Gastrocnemius medialis (tissue), 4 donors: ENCODE measurements at regions not wholly inside any gene's neighbourhood (a gene's known extent, or its start where the extent isn't known, plus 50 kb on each side); places are given as distances from the start of the nearest gene placed in this dataset.

ENCODE experiments used
- POLR2A ChIP-seq, 2 donors: fragments of 450-650 bp; IDR thresholded peaks; one replicate each; pipeline ENCODE4 v1.6.1; 2017; ENCODE audit warnings: antibody characterized with exemption in 2 of 2, mild to moderate bottlenecking in 2 of 2, moderate library complexity in 2 of 2
- TF ChIP-seq, protein P1 (sequence below), 5 experiments: fragments of 450-650 bp in 3 of 5; fragments of 200-600 bp in 2 of 5; sonication (generic) in 2 of 5; IDR thresholded peaks in 4 of 5; conservative IDR thresholded peaks in 1 of 5; 1 replicate in 4 of 5; 2 replicates in 1 of 5; pipeline ENCODE4 v1.5.1; 2016 to 2019; ENCODE audit warnings: antibody characterized with exemption in 5 of 5, mild to moderate bottlenecking in 3 of 5, moderate library complexity in 3 of 5

DNA sequence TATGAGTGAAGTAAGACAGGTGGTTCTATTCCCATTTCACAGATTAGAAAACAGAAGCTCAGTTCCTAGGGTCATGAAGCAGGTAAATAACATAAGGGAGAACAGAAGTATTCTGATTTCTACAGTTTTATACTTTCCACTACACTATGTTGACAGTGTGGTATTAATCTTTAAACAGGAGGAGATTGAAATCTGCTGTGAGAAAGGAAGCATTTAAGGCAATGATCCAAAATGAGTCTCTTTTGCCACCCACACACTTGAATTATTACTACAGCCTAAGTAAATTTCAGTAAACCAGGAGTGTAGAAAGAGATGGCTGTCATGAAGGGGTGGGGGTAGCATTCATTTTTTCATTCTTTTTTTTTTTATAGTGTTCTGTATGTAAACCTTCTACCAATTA lies 893.0 kb downstream of the C4orf33 start:
- TF ChIP-seq, protein P1, sequence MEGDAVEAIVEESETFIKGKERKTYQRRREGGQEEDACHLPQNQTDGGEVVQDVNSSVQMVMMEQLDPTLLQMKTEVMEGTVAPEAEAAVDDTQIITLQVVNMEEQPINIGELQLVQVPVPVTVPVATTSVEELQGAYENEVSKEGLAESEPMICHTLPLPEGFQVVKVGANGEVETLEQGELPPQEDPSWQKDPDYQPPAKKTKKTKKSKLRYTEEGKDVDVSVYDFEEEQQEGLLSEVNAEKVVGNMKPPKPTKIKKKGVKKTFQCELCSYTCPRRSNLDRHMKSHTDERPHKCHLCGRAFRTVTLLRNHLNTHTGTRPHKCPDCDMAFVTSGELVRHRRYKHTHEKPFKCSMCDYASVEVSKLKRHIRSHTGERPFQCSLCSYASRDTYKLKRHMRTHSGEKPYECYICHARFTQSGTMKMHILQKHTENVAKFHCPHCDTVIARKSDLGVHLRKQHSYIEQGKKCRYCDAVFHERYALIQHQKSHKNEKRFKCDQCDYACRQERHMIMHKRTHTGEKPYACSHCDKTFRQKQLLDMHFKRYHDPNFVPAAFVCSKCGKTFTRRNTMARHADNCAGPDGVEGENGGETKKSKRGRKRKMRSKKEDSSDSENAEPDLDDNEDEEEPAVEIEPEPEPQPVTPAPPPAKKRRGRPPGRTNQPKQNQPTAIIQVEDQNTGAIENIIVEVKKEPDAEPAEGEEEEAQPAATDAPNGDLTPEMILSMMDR (IDR thresholded peaks at IDR 0.05 in 4 of 5, conservative IDR thresholded peaks at IDR 0.05 in 1 of 5): no peak
- TF ChIP-seq POLR2A (IDR thresholded peaks at IDR 0.05): no peak
